Common myeloid progenitor, CD34-positive (primary cell): ENCODE measurements at regions not wholly inside any gene's neighbourhood (a gene's known extent, or its start where the extent isn't known, plus 50 kb on each side); places are given as distances from the start of the nearest gene placed in this dataset.

Source experiments
- CTCF ChIA-PET: fragments of 350-600 bp; sonication (Branson Sonifier 250); formaldehyde crosslinking; loops from one replicate; lab custom pipeline; 2021; ENCODE audit warnings: antibody characterized with exemption; lab: Charles Lee
- POLR2A ChIA-PET: fragments of 350-600 bp; sonication (Branson Sonifier 250); formaldehyde crosslinking; loops from one replicate; lab custom pipeline; 2021; ENCODE audit warnings: antibody characterized with exemption; lab: Charles Lee
- DNase-seq, 3 donors: peaks; one replicate each; pipeline versions ENCODE4 v3.0.0 to v3.0.0-alpha.2; 2013
- H3K27ac ChIP-seq, 2 experiments: 1 replicate in 1 of 2; 2 replicates in 1 of 2; pipeline ENCODE4 v1.7.0; 2013; ENCODE audit warnings: inconsistent platforms in 2 of 2, low read length in 2 of 2, mild to moderate bottlenecking in 2 of 2, low read depth in 1 of 2, moderate library complexity in 1 of 2; ENCODE audit not compliant: severe bottlenecking in 2 of 2, insufficient read depth in 1 of 2, poor library complexity in 1 of 2
- H3K27me3 ChIP-seq, 5 experiments: replicated peaks in 2 of 5; 1 replicate in 3 of 5; 2 replicates in 2 of 5; pipeline versions ENCODE4 v1.6.1 to v1.7.0; 2013; ENCODE audit warnings: low read length in 4 of 5, mild to moderate bottlenecking in 2 of 5, moderate library complexity in 2 of 5, inconsistent platforms in 1 of 5; ENCODE audit not compliant: insufficient read depth in 5 of 5, control insufficient read depth in 4 of 5
- H3K36me3 ChIP-seq, 4 experiments: 1 replicate in 2 of 4; 2 replicates in 2 of 4; pipeline versions ENCODE4 v1.6.1 to v1.7.0; 2013; ENCODE audit warnings: low read length in 3 of 4, control low read depth in 1 of 4, mild to moderate bottlenecking in 1 of 4; ENCODE audit not compliant: control insufficient read depth in 4 of 4, insufficient read depth in 4 of 4
- H3K4me1 ChIP-seq, 4 experiments: 1 replicate in 3 of 4; 2 replicates in 1 of 4; pipeline versions ENCODE4 v1.6.1 to v1.7.1; 2013; ENCODE audit warnings: low read length in 3 of 4, mild to moderate bottlenecking in 3 of 4, control low read depth in 1 of 4, inconsistent platforms in 1 of 4, moderate library complexity in 1 of 4; ENCODE audit not compliant: control insufficient read depth in 4 of 4, insufficient read depth in 4 of 4; ENCODE audit errors: control extremely low read depth in 1 of 4
- H3K4me3 ChIP-seq, 7 experiments: 1 replicate in 4 of 7; 2 replicates in 3 of 7; pipeline versions ENCODE4 v1.5.1 to v1.7.0; 2013; ENCODE audit warnings: mild to moderate bottlenecking in 7 of 7, low read length in 6 of 7, moderate library complexity in 6 of 7, inconsistent platforms in 2 of 7, low read depth in 2 of 7, control low read depth in 1 of 7; ENCODE audit not compliant: insufficient read depth in 4 of 7, control insufficient read depth in 1 of 7; ENCODE audit errors: extremely low read depth in 1 of 7
- H3K9me3 ChIP-seq, 5 experiments: 1 replicate in 4 of 5; 2 replicates in 1 of 5; pipeline versions ENCODE4 v1.6.1 to v1.7.1; 2013; ENCODE audit warnings: low read length in 4 of 5, mild to moderate bottlenecking in 2 of 5, inconsistent platforms in 1 of 5, low read depth in 1 of 5, moderate library complexity in 1 of 5; ENCODE audit not compliant: control insufficient read depth in 4 of 5, insufficient read depth in 2 of 5; ENCODE audit errors: control extremely low read depth in 1 of 5
- WGBS: methylation state at CpG from one replicate; pipeline ENCODE4 v1.1.5; 2013; ENCODE audit not compliant: insufficient coverage; 5-methylcytosine and 5-hydroxymethylcytosine counted together

DNA sequence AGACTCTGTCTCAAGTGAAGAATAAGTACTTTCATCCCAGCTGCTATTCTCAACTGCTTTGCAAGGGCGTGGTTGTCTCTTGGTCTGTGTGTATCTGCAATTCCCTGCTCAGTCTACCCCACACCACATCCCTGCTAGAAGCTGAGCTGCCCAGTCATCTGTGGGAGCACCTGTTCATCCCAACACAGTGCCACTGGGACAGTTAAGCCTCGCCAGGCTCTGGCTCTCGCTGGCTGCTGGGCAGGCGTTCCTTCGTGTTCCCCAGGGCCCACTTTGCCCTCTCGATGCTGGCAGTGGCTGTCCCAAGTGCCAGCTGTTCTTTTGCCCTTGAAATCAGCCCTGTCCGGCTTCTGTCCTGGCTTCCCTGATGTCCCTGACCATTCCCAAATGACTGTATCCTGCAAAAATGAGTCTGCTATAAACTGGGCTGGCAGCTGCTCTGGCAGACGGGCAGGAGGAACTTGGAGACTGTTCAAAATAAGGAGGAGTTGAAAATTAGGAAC, 91.6 kb upstream of the KLHL25 start:
- DNase-seq, result no peak
- no peaks in the 10 kb centered on the region for H3K36me3 ChIP-seq
- POLR2A ChIA-PET, result no interaction called here

DNA sequence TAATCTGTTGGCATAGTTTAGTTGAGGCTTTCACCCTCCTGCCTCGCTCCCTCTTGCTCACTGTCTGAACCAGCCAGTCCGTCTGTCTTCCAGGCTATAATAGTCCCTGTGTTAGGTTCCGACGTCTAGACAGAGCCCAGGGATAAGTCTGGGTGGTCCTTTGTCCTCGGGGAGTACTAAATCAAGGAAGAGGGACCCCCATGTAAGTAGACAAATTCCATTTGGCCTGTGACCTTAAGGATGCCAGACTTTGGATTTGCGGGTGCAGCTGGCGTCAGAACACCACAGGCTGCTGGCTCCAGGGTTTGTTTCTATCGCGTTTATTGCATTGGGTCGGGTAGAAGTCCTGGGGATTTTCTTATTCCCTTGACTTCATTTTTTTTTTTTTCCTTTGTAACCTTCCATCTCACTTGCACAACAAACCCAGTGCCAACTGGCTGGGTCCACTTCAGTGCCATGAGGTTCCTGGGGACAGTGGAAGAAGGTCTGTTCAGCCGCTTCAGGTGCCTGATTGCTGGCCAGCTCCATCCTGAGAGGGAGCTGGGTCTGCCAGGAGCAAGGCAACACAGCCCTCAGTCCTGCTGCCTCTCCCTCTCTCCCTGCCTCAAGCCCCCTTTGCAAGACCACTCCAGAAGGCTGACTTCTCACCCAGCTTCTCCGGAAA, 95.4 kb upstream of the KLHL25 start:
- no peaks in the 10 kb centered on the region for H3K4me1 ChIP-seq
- no peak for DNase-seq
- H3K27me3 ChIP-seq, result peaks cover 0 to 16% (median 0%) of the 10 kb centered on the region in 5 experiments
- POLR2A ChIA-PET, result no interaction called here
- CTCF ChIA-PET, result interaction anchor here (0.5 kb wide), 1 partner anchor 1076 kb away, joined by 3 read pairs; no protein-coding TSS in a partner anchor
- WGBS, result 91% methylated on average over 8 of the region's 12 CpGs
- H3K27ac ChIP-seq, result no peak overlapping the region
- H3K9me3 ChIP-seq, result no peaks in the 10 kb centered on the region
- H3K36me3 ChIP-seq, result no peaks in the 10 kb centered on the region
- H3K4me3 ChIP-seq, result no peak overlapping the region

More for the DNA sequence above, 91.6 kb upstream of the KLHL25 start:
- Histone ChIP-seq H3K27me3 (peaks cover 0 to 11% (median 0%) of the 10 kb centered on the region in 5 experiments), H3K27ac (no peak overlapping the region), H3K4me3 (no peak overlapping the region), H3K4me1 (no peaks in the 10 kb centered on the region), H3K9me3 (no peaks in the 10 kb centered on the region)
- WGBS, result 81% methylated on average over 8 of the region's 8 CpGs
- CTCF ChIA-PET, result interaction anchor here (1.6 kb wide), 1 partner anchor 22 kb away, joined by 3 read pairs; no protein-coding TSS in a partner anchor

DNA sequence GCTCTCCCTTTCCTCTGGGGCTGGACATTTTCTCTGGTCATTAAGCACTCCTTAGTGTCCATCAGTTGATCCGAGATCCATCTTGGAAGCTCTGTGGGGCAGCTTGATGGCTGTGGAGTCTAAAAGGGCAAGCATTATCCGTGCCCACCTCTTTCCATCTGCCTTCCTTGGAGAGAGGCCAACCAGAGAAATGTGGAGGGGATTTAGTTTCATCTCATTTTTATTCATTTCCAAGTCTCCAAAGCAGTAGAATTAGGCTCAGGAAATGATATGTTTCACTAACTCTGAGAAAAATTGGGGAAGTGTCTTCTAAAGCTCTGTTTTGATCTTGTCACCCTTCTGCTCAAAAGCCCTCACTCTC, 95.9 kb upstream of the KLHL25 start:
- H3K9me3 ChIP-seq, result no peaks in the 10 kb centered on the region
- DNase-seq, result no peak
- H3K27me3 ChIP-seq, result peaks cover 0 to 15% (median 0%) of the 10 kb centered on the region in 5 experiments
- ChIA-PET POLR2A (no interaction called here), CTCF (interaction anchor here (0.5 kb wide), 1 partner anchor 1075 kb away, joined by 3 read pairs; no protein-coding TSS in a partner anchor)
- no CpG with 5 or more reads among the region's 2 CpGs for WGBS
- no peaks in the 10 kb centered on the region for H3K4me1 ChIP-seq
- no peak overlapping the region for H3K27ac ChIP-seq
- H3K4me3 ChIP-seq, result no peak overlapping the region
- H3K36me3 ChIP-seq, result no peaks in the 10 kb centered on the region

DNA sequence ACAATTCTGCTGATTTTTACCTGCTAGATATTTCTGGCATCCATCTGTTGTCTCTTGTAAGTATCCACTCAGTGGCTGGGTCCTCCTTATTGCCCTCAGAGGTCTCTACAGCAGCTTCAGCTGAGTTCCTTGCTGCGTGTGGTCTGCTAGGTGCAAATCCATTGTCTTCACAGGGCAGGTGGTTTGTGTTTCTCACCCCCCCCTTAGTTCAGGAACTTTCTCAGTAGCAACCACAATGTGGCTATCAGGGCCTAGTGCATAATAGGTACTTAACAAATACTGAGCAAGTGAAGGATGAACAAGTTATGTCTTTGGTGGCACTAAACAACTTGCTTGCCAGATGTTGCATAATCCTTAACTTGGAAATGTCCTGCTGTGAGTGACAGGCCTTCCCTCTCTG, 96.7 kb upstream of the KLHL25 start:
- ChIA-PET CTCF (no interaction called here), POLR2A (no interaction called here)
- Histone ChIP-seq H3K9me3 (no peaks in the 10 kb centered on the region), H3K27ac (no peak overlapping the region), H3K4me1 (no peaks in the 10 kb centered on the region), H3K4me3 (no peak overlapping the region), H3K36me3 (no peaks in the 10 kb centered on the region), H3K27me3 (peaks cover 0 to 10% (median 0%) of the 10 kb centered on the region in 5 experiments)
- WGBS, result 71% methylated on average over 1 of the region's 1 CpG
- no peak for DNase-seq

DNA sequence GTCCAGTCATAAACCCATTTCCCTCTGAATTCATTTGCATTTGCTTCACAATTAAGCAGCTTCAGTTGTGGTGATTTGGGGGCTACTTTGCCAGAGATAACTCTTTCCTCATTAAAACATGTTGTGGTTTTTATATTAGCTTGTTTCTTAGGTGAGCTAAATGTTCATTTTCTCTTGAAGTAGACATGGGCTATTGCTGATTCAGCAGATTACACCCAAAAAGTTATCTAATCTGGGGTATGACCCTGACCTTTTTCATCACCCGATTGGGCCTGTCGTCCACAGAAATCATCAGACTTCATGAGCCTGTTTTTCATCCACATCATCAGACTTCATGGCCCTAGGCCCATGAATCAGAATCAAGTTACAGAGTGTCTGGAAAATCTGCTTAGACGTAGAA, 97.5 kb upstream of the KLHL25 start:
- peaks cover 0 to 10% (median 0%) of the 10 kb centered on the region in 5 experiments for H3K27me3 ChIP-seq
- no peak for DNase-seq
- 100% methylated on average over 3 of the region's 3 CpGs for WGBS
- no peak overlapping the region for H3K4me3 ChIP-seq
- no peak overlapping the region for H3K27ac ChIP-seq
- no peaks in the 10 kb centered on the region for H3K9me3 ChIP-seq
- no peaks in the 10 kb centered on the region for H3K36me3 ChIP-seq
- CTCF ChIA-PET, result no interaction called here
- POLR2A ChIA-PET, result no interaction called here
- H3K4me1 ChIP-seq, result no peaks in the 10 kb centered on the region

DNA sequence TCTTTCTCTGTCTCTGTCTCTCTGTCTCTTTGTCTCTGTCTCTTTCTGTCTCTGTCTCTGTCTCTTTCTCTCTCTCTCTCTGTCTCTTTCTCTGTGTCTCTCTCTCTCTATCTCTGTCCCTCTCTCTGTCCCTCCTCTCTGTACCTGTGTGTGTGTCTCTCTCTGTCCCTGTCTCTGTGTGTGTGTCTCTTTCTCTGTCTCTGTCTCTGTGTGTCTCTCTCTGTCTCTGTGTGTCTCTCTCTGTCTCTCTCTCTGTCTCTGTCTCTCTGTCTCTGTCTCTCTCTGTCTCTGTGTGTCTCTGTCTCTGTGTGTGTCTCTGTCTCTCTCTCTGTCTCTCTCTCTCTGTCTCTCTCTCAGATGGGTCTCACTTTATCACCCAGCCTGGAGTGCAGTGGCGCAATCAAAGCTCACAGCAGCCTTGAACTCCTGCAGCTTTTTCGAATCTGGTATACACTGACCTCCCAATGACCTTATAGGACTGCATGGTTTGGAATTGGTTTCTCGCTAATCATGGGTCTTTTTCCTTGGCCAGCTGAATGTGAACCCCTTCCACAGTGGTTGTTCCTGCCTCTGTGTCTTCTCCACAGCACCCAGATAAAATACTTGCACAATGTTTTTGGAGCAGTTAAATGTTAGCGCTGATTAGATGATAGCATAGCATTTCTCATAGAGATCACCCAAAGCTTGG, 102.6 kb upstream of the KLHL25 start:
- H3K27me3 ChIP-seq, result peaks cover 0 to 30% (median 8%) of the 10 kb centered on the region in 5 experiments
- no peaks in the 10 kb centered on the region for H3K9me3 ChIP-seq
- no peak overlapping the region for H3K27ac ChIP-seq
- ChIA-PET CTCF (no interaction called here), POLR2A (no interaction called here)
- peak in 2 of 3 donors; percentile 14 to 38 for DNase-seq
- no peaks in the 10 kb centered on the region for H3K36me3 ChIP-seq
- no peak overlapping the region for H3K4me3 ChIP-seq
- no peaks in the 10 kb centered on the region for H3K4me1 ChIP-seq
- 79% methylated on average over 4 of the region's 4 CpGs for WGBS
